Activated CD8-positive, alpha-beta T cell treated with anti-CD3 and anti-CD28 coated beads, Interleukin-2, amount 10 ng/mL, durations not matched to agents 7 days and 5 days (primary cell): ENCODE measurements at regions not wholly inside any gene's neighbourhood (a gene's known extent, or its start where the extent isn't known, plus 50 kb on each side); places are given as distances from the start of the nearest gene placed in this dataset.

ENCODE experiments used
- ATAC-seq: fragments of 150-1000 bp; cut with Tn5 transposase; one replicate; pipeline ENCODE4 v1.10.0; 2021; ENCODE audit warnings: moderate library complexity
- CTCF ChIA-PET: fragments of 350-600 bp; sonication (Branson Sonifier 250); formaldehyde crosslinking; loops from one replicate; lab custom pipeline; 2021; ENCODE audit warnings: antibody characterized with exemption; lab: Charles Lee
- POLR2A ChIA-PET: fragments of 350-600 bp; sonication (Branson Sonifier 250); formaldehyde crosslinking; loops from one replicate; lab custom pipeline; 2021; ENCODE audit warnings: antibody characterized with exemption; lab: Charles Lee
- DNase-seq: peaks from one replicate; pipeline ENCODE4 v3.0.0-alpha.2; 2020
- H3K27ac Mint-ChIP-seq: one replicate; pipeline ENCODE4 v1.8.0; 2021; ENCODE audit warnings: mild to moderate bottlenecking, mixed read lengths
- H3K27me3 Mint-ChIP-seq: one replicate; pipeline ENCODE4 v1.8.0; 2021; ENCODE audit warnings: low read depth, mixed read lengths
- H3K36me3 Mint-ChIP-seq: one replicate; pipeline ENCODE4 v1.8.0; 2021; ENCODE audit warnings: low read depth, mixed read lengths
- H3K4me1 Mint-ChIP-seq: one replicate; pipeline ENCODE4 v1.8.0; 2021; ENCODE audit warnings: low read depth, mixed read lengths
- H3K4me3 Mint-ChIP-seq: one replicate; pipeline ENCODE4 v1.8.0; 2021; ENCODE audit warnings: mild to moderate bottlenecking, mixed read lengths
- H3K9me3 Mint-ChIP-seq: one replicate; pipeline ENCODE4 v1.8.0; 2022; ENCODE audit warnings: mixed read lengths; ENCODE audit not compliant: insufficient read depth

GRCh38 chr10:131778842-131779241, 122.0 kb upstream of the PPP2R2D start:
- ATAC-seq = no peak
- no peaks in the 10 kb centered on the region for H3K4me1 Mint-ChIP-seq
- no peaks in the 10 kb centered on the region for H3K27me3 Mint-ChIP-seq
- H3K27ac Mint-ChIP-seq = no peak overlapping the region
- H3K9me3 Mint-ChIP-seq = peaks cover 20% of the 10 kb centered on the region
- no peak for DNase-seq
- CTCF ChIA-PET = no interaction called here
- H3K4me3 Mint-ChIP-seq = no peak overlapping the region
- POLR2A ChIA-PET = no interaction called here
- H3K36me3 Mint-ChIP-seq = no peaks in the 10 kb centered on the region

- Mint-ChIP-seq H3K27ac (no peak overlapping the region), H3K9me3 (peaks cover 20% of the 10 kb centered on the region), H3K4me1 (no peaks in the 10 kb centered on the region), H3K27me3 (no peaks in the 10 kb centered on the region), H3K4me3 (no peak overlapping the region), H3K36me3 (no peaks in the 10 kb centered on the region)
- DNase-seq (no peak), ATAC-seq (no peak)
- POLR2A ChIA-PET = no interaction called here
- CTCF ChIA-PET = no interaction called here
Measured at GRCh38 chr10:131779661-131780394, 121.0 kb upstream of the PPP2R2D start.

- no peaks in the 10 kb centered on the region for H3K4me1 Mint-ChIP-seq
- DNase-seq (no peak), ATAC-seq (no peak)
- no peak overlapping the region for H3K27ac Mint-ChIP-seq
- no peaks in the 10 kb centered on the region for H3K27me3 Mint-ChIP-seq
- H3K4me3 Mint-ChIP-seq = no peak overlapping the region
- H3K9me3 Mint-ChIP-seq = peaks cover 20% of the 10 kb centered on the region
- no peaks in the 10 kb centered on the region for H3K36me3 Mint-ChIP-seq
- POLR2A ChIA-PET = no interaction called here
- CTCF ChIA-PET = no interaction called here
Measured at GRCh38 chr10:131781076-131781475, 119.7 kb upstream of the PPP2R2D start.

GRCh38 chr10:131781791-131782190, 119.0 kb upstream of the PPP2R2D start:
- no peak overlapping the region for H3K27ac Mint-ChIP-seq
- no peaks in the 10 kb centered on the region for H3K4me1 Mint-ChIP-seq
- ATAC-seq (no peak), DNase-seq (no peak)
- H3K36me3 Mint-ChIP-seq = no peaks in the 10 kb centered on the region
- no peaks in the 10 kb centered on the region for H3K27me3 Mint-ChIP-seq
- H3K4me3 Mint-ChIP-seq = no peak overlapping the region
- POLR2A ChIA-PET = no interaction called here
- CTCF ChIA-PET = no interaction called here
- peaks cover 17% of the 10 kb centered on the region for H3K9me3 Mint-ChIP-seq

- ATAC-seq = no peak
- Mint-ChIP-seq H3K27me3 (no peaks in the 10 kb centered on the region), H3K4me1 (no peaks in the 10 kb centered on the region), H3K4me3 (no peak overlapping the region), H3K27ac (no peak overlapping the region), H3K36me3 (no peaks in the 10 kb centered on the region), H3K9me3 (peaks cover 3% of the 10 kb centered on the region)
- ChIA-PET CTCF (no interaction called here), POLR2A (no interaction called here)
- DNase-seq = no peak
Measured at GRCh38 chr10:131784363-131785120, 116.3 kb upstream of the PPP2R2D start.

GRCh38 chr10:131785121-131785460, 115.7 kb upstream of the PPP2R2D start:
- DNase-seq (no peak), ATAC-seq (no peak)
- ChIA-PET CTCF (no interaction called here), POLR2A (no interaction called here)
- H3K4me1 Mint-ChIP-seq = no peaks in the 10 kb centered on the region
- no peaks in the 10 kb centered on the region for H3K27me3 Mint-ChIP-seq
- H3K36me3 Mint-ChIP-seq = no peaks in the 10 kb centered on the region
- no peak overlapping the region for H3K4me3 Mint-ChIP-seq
- H3K27ac Mint-ChIP-seq = no peak overlapping the region
- H3K9me3 Mint-ChIP-seq = peaks cover 3% of the 10 kb centered on the region

GRCh38 chr10:131786756-131787605, 113.8 kb upstream of the PPP2R2D start:
- Mint-ChIP-seq H3K36me3 (no peaks in the 10 kb centered on the region), H3K4me1 (no peaks in the 10 kb centered on the region), H3K4me3 (no peak overlapping the region), H3K27ac (no peak overlapping the region), H3K9me3 (peaks cover 3% of the 10 kb centered on the region), H3K27me3 (no peaks in the 10 kb centered on the region)
- ChIA-PET POLR2A (no interaction called here), CTCF (no interaction called here)
- DNase-seq = peak; percentile 44
- ATAC-seq = no peak

GRCh38 chr10:131787961-131788360, 112.8 kb upstream of the PPP2R2D start:
- Mint-ChIP-seq H3K4me1 (no peaks in the 10 kb centered on the region), H3K27me3 (no peaks in the 10 kb centered on the region), H3K9me3 (no peaks in the 10 kb centered on the region), H3K27ac (no peak overlapping the region), H3K36me3 (no peaks in the 10 kb centered on the region), H3K4me3 (no peak overlapping the region)
- no peak for ATAC-seq
- ChIA-PET CTCF (no interaction called here), POLR2A (no interaction called here)
- no peak for DNase-seq

GRCh38 chr10:131788386-131788785, 112.4 kb upstream of the PPP2R2D start:
- ChIA-PET CTCF (interaction anchor here (1.2 kb wide), 1 partner anchor 235 kb away, joined by 3 read pairs; no protein-coding TSS in a partner anchor), POLR2A (no interaction called here)
- Mint-ChIP-seq H3K27me3 (no peaks in the 10 kb centered on the region), H3K27ac (no peak overlapping the region), H3K36me3 (no peaks in the 10 kb centered on the region), H3K4me1 (no peaks in the 10 kb centered on the region), H3K9me3 (no peaks in the 10 kb centered on the region), H3K4me3 (no peak overlapping the region)
- DNase-seq = no peak
- no peak for ATAC-seq

- Mint-ChIP-seq H3K4me1 (no peaks in the 10 kb centered on the region), H3K36me3 (no peaks in the 10 kb centered on the region), H3K9me3 (no peaks in the 10 kb centered on the region), H3K27ac (no peak overlapping the region), H3K4me3 (no peak overlapping the region), H3K27me3 (no peaks in the 10 kb centered on the region)
- ChIA-PET POLR2A (no interaction called here), CTCF (interaction anchor here (1.2 kb wide), 1 partner anchor 233 kb away, joined by 3 read pairs; no protein-coding TSS in a partner anchor)
- ATAC-seq (no peak), DNase-seq (no peak)
Measured at GRCh38 chr10:131789516-131789915, 111.3 kb upstream of the PPP2R2D start.

GRCh38 chr10:131790021-131790420, 110.8 kb upstream of the PPP2R2D start:
- H3K9me3 Mint-ChIP-seq = no peaks in the 10 kb centered on the region
- H3K4me1 Mint-ChIP-seq = no peaks in the 10 kb centered on the region
- no peaks in the 10 kb centered on the region for H3K27me3 Mint-ChIP-seq
- H3K36me3 Mint-ChIP-seq = no peaks in the 10 kb centered on the region
- H3K27ac Mint-ChIP-seq = no peak overlapping the region
- ChIA-PET POLR2A (no interaction called here), CTCF (no interaction called here)
- no peak overlapping the region for H3K4me3 Mint-ChIP-seq
- DNase-seq (no peak), ATAC-seq (no peak)
